ENCODE measurements at regions not wholly inside any gene's neighbourhood (a gene's known extent, or its start where the extent isn't known, plus 50 kb on each side); places are given as distances from the start of the nearest gene placed in this dataset.

- no peak overlapping the region for H3K4me3 Mint-ChIP-seq
- Histone ChIP-seq H3K4me3 (ENCODE audit: low read length) (no peak overlapping the region), H3K27ac (ENCODE audit: low read depth, low read length) (no peak overlapping the region), H3K27me3 (ENCODE audit: control insufficient read depth, insufficient read depth, low read length, poor library complexity, severe bottlenecking) (no peaks in the 10 kb centered on the region), H3K36me3 (ENCODE audit: control insufficient read depth, insufficient read depth, low read length) (no peaks in the 10 kb centered on the region), H3K9me3 (ENCODE audit: control insufficient read depth, low read length) (no peaks in the 10 kb centered on the region), H3K4me1 (ENCODE audit: control insufficient read depth, insufficient read depth, low read length) (no peaks in the 10 kb centered on the region), H3K9ac (ENCODE audit: extremely low read depth, low read length, poor library complexity, severe bottlenecking) (no peak overlapping the region)
- no peaks in the 10 kb centered on the region for H3K4me1 Mint-ChIP-seq
- H3K27ac Mint-ChIP-seq = no peak overlapping the region
- 86 to 100% methylated on average over 1 to 3 of the region's 3 CpGs for WGBS, 2 experiments (ENCODE audit: insufficient coverage in 1 of 2, insufficient read length in 1 of 2)
- H3K27me3 Mint-ChIP-seq (ENCODE audit: insufficient read depth) = no peaks in the 10 kb centered on the region
- H3K9me3 Mint-ChIP-seq = no peaks in the 10 kb centered on the region
- TF ChIP-seq, protein P1, sequence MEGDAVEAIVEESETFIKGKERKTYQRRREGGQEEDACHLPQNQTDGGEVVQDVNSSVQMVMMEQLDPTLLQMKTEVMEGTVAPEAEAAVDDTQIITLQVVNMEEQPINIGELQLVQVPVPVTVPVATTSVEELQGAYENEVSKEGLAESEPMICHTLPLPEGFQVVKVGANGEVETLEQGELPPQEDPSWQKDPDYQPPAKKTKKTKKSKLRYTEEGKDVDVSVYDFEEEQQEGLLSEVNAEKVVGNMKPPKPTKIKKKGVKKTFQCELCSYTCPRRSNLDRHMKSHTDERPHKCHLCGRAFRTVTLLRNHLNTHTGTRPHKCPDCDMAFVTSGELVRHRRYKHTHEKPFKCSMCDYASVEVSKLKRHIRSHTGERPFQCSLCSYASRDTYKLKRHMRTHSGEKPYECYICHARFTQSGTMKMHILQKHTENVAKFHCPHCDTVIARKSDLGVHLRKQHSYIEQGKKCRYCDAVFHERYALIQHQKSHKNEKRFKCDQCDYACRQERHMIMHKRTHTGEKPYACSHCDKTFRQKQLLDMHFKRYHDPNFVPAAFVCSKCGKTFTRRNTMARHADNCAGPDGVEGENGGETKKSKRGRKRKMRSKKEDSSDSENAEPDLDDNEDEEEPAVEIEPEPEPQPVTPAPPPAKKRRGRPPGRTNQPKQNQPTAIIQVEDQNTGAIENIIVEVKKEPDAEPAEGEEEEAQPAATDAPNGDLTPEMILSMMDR (conservative IDR thresholded peaks at IDR 0.05) = no peak
- no peaks in the 10 kb centered on the region for H3K36me3 Mint-ChIP-seq (ENCODE audit: low read depth)
- DNase-seq = no peak
Observed at GRCh38 chr14:41187868-41188267, 418.8 kb upstream of the LRFN5 start.

DNA sequence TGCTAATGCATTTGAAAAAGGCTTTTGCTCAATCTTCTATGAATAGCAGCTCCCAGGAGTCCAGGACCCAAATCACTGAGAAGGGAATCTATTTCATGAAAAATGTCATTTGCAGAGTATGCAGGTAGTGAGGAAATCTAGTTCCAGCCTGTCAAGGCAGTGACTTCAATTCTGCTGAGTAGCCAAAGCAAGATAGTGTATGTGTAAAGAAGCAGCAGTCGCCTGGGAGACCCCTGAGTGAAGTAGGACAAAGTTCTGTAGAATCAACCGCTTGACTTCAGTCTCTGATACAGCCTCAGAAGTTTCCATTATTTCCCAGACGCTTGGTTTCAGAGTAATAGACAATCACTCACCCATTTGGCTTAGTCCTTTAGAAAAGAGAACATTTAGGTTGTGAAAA, 435.6 kb upstream of the LRFN5 start:
- TF ChIP-seq, protein P1 (conservative IDR thresholded peaks at IDR 0.05) = no peak
- Mint-ChIP-seq H3K27ac (no peak overlapping the region), H3K9me3 (peaks cover 4% of the 10 kb centered on the region), H3K27me3 (ENCODE audit: insufficient read depth) (no peaks in the 10 kb centered on the region), H3K4me3 (no peak overlapping the region), H3K4me1 (no peaks in the 10 kb centered on the region), H3K36me3 (ENCODE audit: low read depth) (no peaks in the 10 kb centered on the region)
- DNase-seq = no peak
- Histone ChIP-seq H3K4me3 (ENCODE audit: low read length) (no peak overlapping the region), H3K9ac (ENCODE audit: extremely low read depth, low read length, poor library complexity, severe bottlenecking) (no peak overlapping the region), H3K27me3 (ENCODE audit: control insufficient read depth, insufficient read depth, low read length, poor library complexity, severe bottlenecking) (no peaks in the 10 kb centered on the region), H3K36me3 (ENCODE audit: control insufficient read depth, insufficient read depth, low read length) (no peaks in the 10 kb centered on the region), H3K4me1 (ENCODE audit: control insufficient read depth, insufficient read depth, low read length) (no peaks in the 10 kb centered on the region), H3K9me3 (ENCODE audit: control insufficient read depth, low read length) (no peaks in the 10 kb centered on the region), H3K27ac (ENCODE audit: low read depth, low read length) (no peak overlapping the region)
- 94 to 100% methylated on average over 1 to 3 of the region's 3 CpGs for WGBS, 2 experiments (ENCODE audit: insufficient coverage in 1 of 2, insufficient read length in 1 of 2)

DNA sequence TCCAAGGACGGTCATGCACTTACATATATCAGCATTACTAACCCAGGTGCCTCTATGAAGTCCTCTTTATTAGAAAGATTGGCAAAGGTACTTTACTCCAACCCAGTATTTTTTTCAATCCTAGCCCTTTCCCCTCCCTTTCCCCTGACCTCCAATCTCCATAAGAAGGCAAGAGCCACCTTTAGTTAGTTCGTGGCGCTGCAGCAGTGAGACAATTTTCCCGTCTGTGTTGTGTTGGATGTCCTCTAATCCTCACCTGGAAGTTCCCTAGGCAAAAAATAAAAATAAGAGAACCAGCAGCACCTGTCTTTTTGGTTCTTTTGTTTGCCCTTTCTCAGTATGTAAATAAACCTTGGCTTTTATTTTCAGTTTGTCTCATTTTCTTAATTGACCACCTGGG, 439.6 kb upstream of the LRFN5 start:
- Mint-ChIP-seq H3K9me3 (peaks cover 4% of the 10 kb centered on the region), H3K4me1 (no peaks in the 10 kb centered on the region), H3K36me3 (ENCODE audit: low read depth) (no peaks in the 10 kb centered on the region), H3K27ac (no peak overlapping the region), H3K27me3 (ENCODE audit: insufficient read depth) (no peaks in the 10 kb centered on the region), H3K4me3 (no peak overlapping the region)
- Histone ChIP-seq H3K4me1 (ENCODE audit: control insufficient read depth, insufficient read depth, low read length) (no peaks in the 10 kb centered on the region), H3K36me3 (ENCODE audit: control insufficient read depth, insufficient read depth, low read length) (no peaks in the 10 kb centered on the region), H3K4me3 (ENCODE audit: low read length) (no peak overlapping the region), H3K9ac (ENCODE audit: extremely low read depth, low read length, poor library complexity, severe bottlenecking) (no peak overlapping the region), H3K9me3 (ENCODE audit: control insufficient read depth, low read length) (no peaks in the 10 kb centered on the region), H3K27ac (ENCODE audit: low read depth, low read length) (no peak overlapping the region), H3K27me3 (ENCODE audit: control insufficient read depth, insufficient read depth, low read length, poor library complexity, severe bottlenecking) (no peaks in the 10 kb centered on the region)
- 86 to 100% methylated on average over 1 to 4 of the region's 4 CpGs for WGBS, 2 experiments (ENCODE audit: insufficient coverage in 1 of 2, insufficient read length in 1 of 2)
- TF ChIP-seq, protein P1 (conservative IDR thresholded peaks at IDR 0.05) = peak; percentile 54
- DNase-seq = peak; percentile 68
